AG04449 (cell line): ENCODE measurements at regions not wholly inside any gene's neighbourhood (a gene's known extent, or its start where the extent isn't known, plus 50 kb on each side); places are given as distances from the start of the nearest gene placed in this dataset.

ENCODE experiments used
- CTCF ChIA-PET: fragments of 350-600 bp; formaldehyde crosslinking; extraction: SDS; loops from one replicate; lab custom pipeline; 2021; ENCODE audit warnings: antibody characterized with exemption; lab: Yijun Ruan, JAX
- POLR2A ChIA-PET: fragments of 400-600, 350-600 bp; formaldehyde crosslinking; extraction: SDS; loops from one replicate; lab custom pipeline; 2020; ENCODE audit warnings: antibody characterized with exemption, inconsistent platforms; lab: Yijun Ruan, JAX
- DNase-seq: peaks from one replicate; pipeline ENCODE4 v3.0.0-alpha.2; 2010; ENCODE audit warnings: low read depth, low spot score
- H3K4me3 ChIP-seq: 2 replicates; pipeline ENCODE4 v1.5.1; 2011; ENCODE audit warnings: low read depth, mild to moderate bottlenecking, control low read depth, low read length
- CTCF ChIP-seq: IDR thresholded peaks from one replicate; pipeline ENCODE4 v1.5.1; 2011; ENCODE audit warnings: mild to moderate bottlenecking, moderate library complexity, low read length, control low read depth, inconsistent platforms; ENCODE audit not compliant: insufficient read depth; ENCODE audit errors: missing control alignments

GRCh38 chr2:184205048-184205596 lies 393.2 kb upstream of the ZNF804A start:
- no peak overlapping the region for H3K4me3 ChIP-seq
- CTCF ChIA-PET, result no interaction called here
- DNase-seq, result no peak
- no peak for TF ChIP-seq CTCF
- POLR2A ChIA-PET, result no interaction called here

- POLR2A ChIA-PET, result no interaction called here
- CTCF ChIA-PET, result no interaction called here
- H3K4me3 ChIP-seq, result no peak overlapping the region
- TF ChIP-seq CTCF, result no peak
- no peak for DNase-seq
Measured at GRCh38 chr2:184206045-184206444, 392.3 kb upstream of the ZNF804A start.

GRCh38 chr2:184210329-184210728 lies 388.0 kb upstream of the ZNF804A start:
- H3K4me3 ChIP-seq, result no peak overlapping the region
- ChIA-PET CTCF (no interaction called here), POLR2A (no interaction called here)
- TF ChIP-seq CTCF, result no peak
- DNase-seq, result no peak

GRCh38 chr2:184215745-184216144 lies 382.6 kb upstream of the ZNF804A start:
- CTCF ChIA-PET, result no interaction called here
- POLR2A ChIA-PET, result no interaction called here
- no peak for TF ChIP-seq CTCF
- H3K4me3 ChIP-seq, result no peak overlapping the region
- no peak for DNase-seq

- POLR2A ChIA-PET, result no interaction called here
- DNase-seq, result no peak
- CTCF ChIA-PET, result no interaction called here
- H3K4me3 ChIP-seq, result no peak overlapping the region
- no peak for TF ChIP-seq CTCF
Measured at GRCh38 chr2:184256611-184257010, 341.7 kb upstream of the ZNF804A start.

GRCh38 chr2:184261331-184261730 lies 337.0 kb upstream of the ZNF804A start:
- CTCF ChIA-PET, result no interaction called here
- DNase-seq, result no peak
- POLR2A ChIA-PET, result no interaction called here
- no peak overlapping the region for H3K4me3 ChIP-seq
- no peak for TF ChIP-seq CTCF
